ENCODE measurements at regions not wholly inside any gene's neighbourhood (a gene's known extent, or its start where the extent isn't known, plus 50 kb on each side); places are given as distances from the start of the nearest gene placed in this dataset.

- no peak for DNase-seq
Measured at GRCh38 chr16:61596655-61597054, 439.6 kb downstream of the CDH8 start.

- DNase-seq: no peak
Measured at GRCh38 chr16:61595605-61596004, 440.6 kb downstream of the CDH8 start.

- no peak for DNase-seq
Measured at GRCh38 chr16:61590577-61590976, 445.7 kb downstream of the CDH8 start.

GRCh38 chr16:61587526-61587925, 448.7 kb downstream of the CDH8 start:
- no peak for DNase-seq

- peak; percentile 41 for DNase-seq
Measured at GRCh38 chr16:61581417-61582046, 454.7 kb downstream of the CDH8 start.

GRCh38 chr16:61580579-61580978, 455.7 kb downstream of the CDH8 start:
- no peak for DNase-seq

- DNase-seq: no peak
Measured at GRCh38 chr16:61579195-61579594, 457.0 kb downstream of the CDH8 start.

- DNase-seq: no peak
Measured at GRCh38 chr16:61576476-61576875, 459.8 kb downstream of the CDH8 start.

GRCh38 chr16:61575617-61576016, 460.6 kb downstream of the CDH8 start:
- no peak for DNase-seq

- DNase-seq: no peak
Measured at GRCh38 chr16:61569028-61569427, 467.2 kb downstream of the CDH8 start.

GRCh38 chr16:61564716-61565115, 471.5 kb downstream of the CDH8 start:
- DNase-seq: no peak

- DNase-seq: peak; percentile 51
Measured at GRCh38 chr16:61555718-61556441, 480.4 kb downstream of the CDH8 start.

GRCh38 chr16:61549327-61549726, 486.9 kb downstream of the CDH8 start:
- DNase-seq: no peak

- DNase-seq: no peak
Measured at GRCh38 chr16:61547626-61548025, 488.6 kb downstream of the CDH8 start.

GRCh38 chr16:61544165-61544564, 492.1 kb downstream of the CDH8 start:
- no peak for DNase-seq

- DNase-seq: no peak
Measured at GRCh38 chr16:61540216-61540615, 496.0 kb downstream of the CDH8 start.

- no peak for DNase-seq
Measured at GRCh38 chr16:61530697-61531096, 505.5 kb downstream of the CDH8 start.

- no peak for DNase-seq
Measured at GRCh38 chr16:61500851-61501250, 535.4 kb downstream of the CDH8 start.

GRCh38 chr16:61480250-61480649, 556.0 kb downstream of the CDH8 start:
- no peak for DNase-seq

GRCh38 chr16:61471737-61472136, 564.5 kb downstream of the CDH8 start:
- no peak for DNase-seq

GRCh38 chr16:61471023-61471422, 565.2 kb downstream of the CDH8 start:
- no peak for DNase-seq

- no peak for DNase-seq
Measured at GRCh38 chr16:61465285-61465684, 571.0 kb downstream of the CDH8 start.

GRCh38 chr16:61460020-61460419, 576.2 kb downstream of the CDH8 start:
- DNase-seq: no peak

GRCh38 chr16:61435346-61435745, 600.9 kb downstream of the CDH8 start:
- DNase-seq: no peak

GRCh38 chr16:61432421-61432820, 603.8 kb downstream of the CDH8 start:
- DNase-seq: no peak

Data from islet precursor cell (in vitro differentiated cells).